Heart right ventricle (tissue), 16 donors: ENCODE measurements at regions not wholly inside any gene's neighbourhood (a gene's known extent, or its start where the extent isn't known, plus 50 kb on each side); places are given as distances from the start of the nearest gene placed in this dataset.
"Not testable (repeated sequence)": the region's sequence is repeated elsewhere in the genome, so short reads cannot be mapped to it uniquely, and the experiment has no call there.

Source experiments
- ATAC-seq, 8 donors: fragments of 200-7000 bp; cut with Tn5 transposase; one replicate each; pipeline ENCODE4 v1.9.1; 2020; ENCODE audit warnings: mild to moderate bottlenecking in 8 of 8, moderate library complexity in 8 of 8, moderate number of reproducible peaks in 1 of 8
- DNase-seq, 2 donors: peaks; one replicate each; pipeline ENCODE4 v3.0.0-alpha.2; 2020
- H3K27ac ChIP-seq, 10 donors: fragments of 200-600 bp; sonication (generic) in 2 of 10; one replicate each; pipeline versions ENCODE4 v1.5.0 to v1.8.0; 2020 to 2022; ENCODE audit warnings: mild to moderate bottlenecking in 3 of 10
- H3K27me3 ChIP-seq, 7 donors: fragments of 200-600 bp; one replicate each; pipeline ENCODE4 v1.8.0; 2021 to 2022; ENCODE audit warnings: mild to moderate bottlenecking in 2 of 7
- H3K36me3 ChIP-seq, 9 donors: fragments of 200-600 bp; sonication (generic) in 1 of 9; one replicate each; pipeline versions ENCODE4 v1.5.0 to v1.8.0; 2020 to 2022; ENCODE audit warnings: mild to moderate bottlenecking in 2 of 9
- H3K4me1 ChIP-seq, 9 donors: fragments of 200-600 bp; sonication (generic) in 1 of 9; one replicate each; pipeline versions ENCODE4 v1.5.0 to v1.8.0; 2020 to 2022; ENCODE audit warnings: mild to moderate bottlenecking in 4 of 9
- H3K4me3 ChIP-seq, 10 donors: fragments of 200-600 bp; sonication (generic) in 2 of 10; one replicate each; pipeline versions ENCODE4 v1.5.0 to v1.8.0; 2020 to 2022; ENCODE audit warnings: mild to moderate bottlenecking in 7 of 10, moderate library complexity in 2 of 10
- H3K9me3 ChIP-seq, 11 donors: fragments of 200-600 bp in 10 of 11; sonication (generic) in 2 of 11; one replicate each; pipeline versions ENCODE4 v1.5.0 to v1.8.0; 2013 to 2022; ENCODE audit warnings: mild to moderate bottlenecking in 2 of 11, control low read depth in 1 of 11, moderate library complexity in 1 of 11
- WGBS, 2 donors: extraction: QIAGEN DNeasy Blood & Tissue Kit; methylation state at CpG; one replicate each; pipeline ENCODE4 v1.1.7; 2013; ENCODE audit warnings: inconsistent platforms in 1 of 2; 5-methylcytosine and 5-hydroxymethylcytosine counted together
- intact Hi-C, 10 donors: fragments of 100-400 bp; cut with DNase I; formaldehyde crosslinking; loops; one replicate each; pipeline versions ENCODE4 v1.11.1 to v1.14.2; 2022
- TF ChIP-seq, protein P1 (sequence below), 9 donors: fragments of 200-600 bp; sonication (generic) in 2 of 9; IDR thresholded peaks; one replicate each; pipeline versions ENCODE4 v1.5.0 to v1.8.0; 2021 to 2022; ENCODE audit warnings: antibody characterized with exemption in 9 of 9, mild to moderate bottlenecking in 5 of 9, moderate library complexity in 1 of 9
- donor health status: Arrhythmogenic right ventricular cardiomyopathy.
- donor health status: ischemic (EF 13 %, LVEDD 7.1; RV severe dilation, severe dysfunction).
- donor health status: healthy with polysubstance abuse.
- donor health status: DM: no; HTN: yes; CAD: no.
- donor health status: DM: no; HTN: no; CAD: no.
- donor health status: ischemic (EF 25% LVEDD 6.9; RV normal size, moderate dysfunction).
- donor health status: ischemic (EF 25% LVEDD 5.7; RV mildly dilated, moderate dysfunction).
- donor health status: healthy.
- donor health status: DM: yes; HTN: yes; CAD: no.
- donor health status: Ischemic cardiomyopathy.
- donor health status: ischemic (EF 35%, LVEDD 5.7; RV mildly dilated, moderate dysfunction).
- donor health status: nonischemic (EF 11% LVEDD 7.7; RV severe dilation, severe dysfunction).
- donor health status: DM: yes; HTN: yes; CAD: no.
- donor health status: PGD.
- donor health status: ischemic (EF 29% LVEDD 5.4; RV normal size, mild dysfunction).
- donor health status: nonischemic (EF 23%, LVEDD 6.1; RV moderate dilation, normal function).

DNA sequence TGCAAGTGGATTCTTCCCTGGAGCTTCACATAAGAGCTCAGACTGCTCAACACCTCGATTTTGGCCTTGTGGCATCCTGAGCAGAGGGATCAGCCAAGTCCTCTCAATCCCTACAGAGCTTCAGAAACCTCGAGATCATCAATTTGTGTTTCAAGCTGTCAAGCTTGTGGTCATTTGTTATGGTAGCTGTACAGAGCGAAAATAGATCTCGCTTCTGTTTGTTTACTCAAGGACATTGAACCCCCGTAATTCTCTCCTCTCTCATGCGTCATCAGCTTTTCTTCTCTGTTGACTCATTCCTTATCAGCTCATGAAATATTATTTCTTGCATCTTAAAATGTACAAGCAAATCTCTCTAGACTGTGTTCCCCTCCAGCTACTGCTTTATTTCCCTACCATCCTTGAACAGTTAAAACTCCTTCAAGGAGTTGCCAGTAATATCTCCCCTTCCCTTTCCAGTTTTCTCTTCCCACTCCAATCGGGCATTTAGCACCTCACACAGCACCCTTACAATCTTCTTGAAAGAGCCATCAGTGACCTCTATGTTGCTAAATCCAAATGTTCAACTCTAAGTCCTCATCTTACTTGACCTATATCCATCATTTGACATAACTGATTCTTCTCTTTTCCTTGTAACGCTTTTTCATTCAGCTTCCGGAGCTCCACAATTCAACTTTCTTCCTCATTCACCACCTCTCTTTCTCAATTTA, 106.2 kb upstream of the FAT1 start:
- Histone ChIP-seq H3K4me3 (no peak overlapping the region), H3K36me3 (no peaks in the 10 kb centered on the region), H3K9me3 (no peaks in the 10 kb centered on the region), H3K27me3 (no peaks in the 10 kb centered on the region), H3K4me1 (no peaks in the 10 kb centered on the region), H3K27ac (peak overlapping the region in 3 of 10 donors; percentile 31 to 41 (median 34))
- TF ChIP-seq, protein P1, sequence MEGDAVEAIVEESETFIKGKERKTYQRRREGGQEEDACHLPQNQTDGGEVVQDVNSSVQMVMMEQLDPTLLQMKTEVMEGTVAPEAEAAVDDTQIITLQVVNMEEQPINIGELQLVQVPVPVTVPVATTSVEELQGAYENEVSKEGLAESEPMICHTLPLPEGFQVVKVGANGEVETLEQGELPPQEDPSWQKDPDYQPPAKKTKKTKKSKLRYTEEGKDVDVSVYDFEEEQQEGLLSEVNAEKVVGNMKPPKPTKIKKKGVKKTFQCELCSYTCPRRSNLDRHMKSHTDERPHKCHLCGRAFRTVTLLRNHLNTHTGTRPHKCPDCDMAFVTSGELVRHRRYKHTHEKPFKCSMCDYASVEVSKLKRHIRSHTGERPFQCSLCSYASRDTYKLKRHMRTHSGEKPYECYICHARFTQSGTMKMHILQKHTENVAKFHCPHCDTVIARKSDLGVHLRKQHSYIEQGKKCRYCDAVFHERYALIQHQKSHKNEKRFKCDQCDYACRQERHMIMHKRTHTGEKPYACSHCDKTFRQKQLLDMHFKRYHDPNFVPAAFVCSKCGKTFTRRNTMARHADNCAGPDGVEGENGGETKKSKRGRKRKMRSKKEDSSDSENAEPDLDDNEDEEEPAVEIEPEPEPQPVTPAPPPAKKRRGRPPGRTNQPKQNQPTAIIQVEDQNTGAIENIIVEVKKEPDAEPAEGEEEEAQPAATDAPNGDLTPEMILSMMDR (IDR thresholded peaks at IDR 0.05): no peak
- intact Hi-C loops: no loop called here
- WGBS, 2 donors: 56 to 64% methylated on average over 9 of the region's 9 CpGs
- DNase-seq: no peak
- peak in 6 of 8 donors; percentile 20 to 81 (median 70) for ATAC-seq

DNA sequence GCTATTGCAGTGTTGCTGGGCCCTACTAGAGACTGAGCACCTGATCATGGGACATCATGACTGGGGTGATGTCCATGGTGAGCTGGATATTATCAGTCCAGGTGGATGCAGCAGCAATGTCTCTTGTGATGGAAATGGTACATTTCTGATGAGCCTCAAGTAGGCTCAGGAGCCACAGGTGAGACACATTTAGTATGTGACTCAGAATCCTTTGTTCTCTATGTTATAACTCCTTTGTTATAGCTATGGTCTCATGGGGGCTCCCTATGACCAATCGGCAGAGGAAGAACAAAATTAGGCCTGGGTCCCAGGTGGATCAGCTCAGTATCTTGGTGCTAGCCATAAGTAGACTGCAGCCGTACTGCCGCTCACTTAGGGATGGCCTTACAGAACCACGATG, 107.9 kb upstream of the FAT1 start:
- H3K27ac ChIP-seq: no peak overlapping the region
- no peak overlapping the region for H3K4me3 ChIP-seq
- 80 to 92% methylated on average over 4 of the region's 4 CpGs for WGBS, 2 donors
- ATAC-seq (no peak), DNase-seq (no peak)
- TF ChIP-seq, protein P1 (IDR thresholded peaks at IDR 0.05): no peak
- no peaks in the 10 kb centered on the region for H3K36me3 ChIP-seq
- H3K4me1 ChIP-seq: no peaks in the 10 kb centered on the region
- H3K9me3 ChIP-seq: no peaks in the 10 kb centered on the region
- intact Hi-C loops: no loop called here
- H3K27me3 ChIP-seq: no peaks in the 10 kb centered on the region

DNA sequence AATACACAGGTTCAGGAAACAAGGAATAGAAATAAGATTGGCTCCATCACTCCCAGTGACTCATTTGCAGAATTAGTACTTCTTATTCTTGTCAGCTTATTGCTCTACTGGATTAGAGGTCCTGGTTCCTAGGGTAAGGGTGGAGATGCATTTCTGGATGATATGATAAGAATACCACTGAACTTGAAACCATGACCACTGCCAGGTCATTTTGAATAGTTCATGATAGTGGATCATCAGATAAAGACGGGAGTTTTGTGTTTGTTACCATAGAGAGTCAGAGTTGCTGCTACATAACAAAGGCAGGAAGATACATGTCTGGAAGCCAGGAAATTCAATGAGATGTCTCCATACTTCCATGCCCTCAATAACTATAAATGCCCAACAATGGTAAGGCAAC, 109.2 kb upstream of the FAT1 start:
- WGBS, 2 donors: 45 to 56% methylated on average over 1 of the region's 1 CpG
- H3K27ac ChIP-seq: no peak overlapping the region
- H3K4me3 ChIP-seq: no peak overlapping the region
- DNase-seq: no peak
- no peaks in the 10 kb centered on the region for H3K36me3 ChIP-seq
- H3K4me1 ChIP-seq: no peaks in the 10 kb centered on the region
- peaks cover 0 to 5% (median 0%) of the 10 kb centered on the region in 11 donors for H3K9me3 ChIP-seq
- ATAC-seq: no peak
- H3K27me3 ChIP-seq: no peaks in the 10 kb centered on the region
- TF ChIP-seq, protein P1 (IDR thresholded peaks at IDR 0.05): no peak
- intact Hi-C loops: no loop called here

DNA sequence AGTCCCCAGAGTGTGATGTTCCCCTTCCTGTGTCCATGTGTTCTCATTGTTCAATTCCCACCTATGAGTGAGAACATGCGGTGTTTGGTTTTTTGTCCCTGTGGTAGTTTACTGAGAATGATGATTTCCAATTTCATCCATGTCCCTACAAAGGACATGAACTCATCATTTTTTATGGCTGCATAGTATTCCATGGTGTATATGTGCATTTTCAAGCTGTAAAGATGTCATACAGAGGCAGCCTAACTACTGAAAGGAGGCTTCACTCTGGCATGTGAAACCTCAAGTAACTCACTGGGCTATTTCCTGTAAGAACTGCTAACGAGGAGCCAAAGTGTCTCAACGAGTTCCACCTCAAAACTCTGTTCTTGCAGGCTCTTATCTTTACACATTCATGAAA, 113.8 kb upstream of the FAT1 start:
- WGBS, 2 donors: 63 to 72% methylated on average over 2 to 3 of the region's 3 CpGs
- H3K27ac ChIP-seq, H3K4me3 ChIP-seq, DNase-seq, intact Hi-C loops, H3K4me1 ChIP-seq, H3K36me3 ChIP-seq, H3K9me3 ChIP-seq, H3K27me3 ChIP-seq, ATAC-seq: not testable (repeated sequence)

DNA sequence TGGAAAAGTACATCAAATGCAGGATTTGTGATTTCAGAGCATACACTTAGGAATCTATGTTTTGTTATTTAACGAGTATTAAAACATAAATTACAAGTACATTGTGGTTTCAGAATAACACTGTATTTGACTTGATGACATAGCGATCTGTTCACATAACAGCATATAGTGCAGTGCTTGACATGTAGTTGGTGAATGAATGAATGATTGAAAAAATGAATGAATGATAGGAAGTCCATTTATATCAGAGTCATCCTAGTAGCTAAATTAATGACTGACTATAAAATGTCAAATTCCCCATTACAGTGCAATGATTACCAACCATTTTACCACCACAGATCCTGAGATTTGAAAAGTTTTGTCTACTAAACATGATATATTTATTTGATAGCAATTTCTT, 114.6 kb upstream of the FAT1 start:
- Histone ChIP-seq H3K36me3 (no peaks in the 10 kb centered on the region), H3K9me3 (peaks cover 0 to 7% (median 0%) of the 10 kb centered on the region in 11 donors), H3K4me1 (peaks cover 0 to under 1% (median 0%) of the 10 kb centered on the region in 9 donors), H3K27ac (no peak overlapping the region), H3K27me3 (no peaks in the 10 kb centered on the region), H3K4me3 (no peak overlapping the region)
- intact Hi-C loops: no loop called here
- 95% methylated on average over 2 of the region's 2 CpGs for WGBS, 2 donors
- ATAC-seq (no peak), DNase-seq (no peak)
- TF ChIP-seq, protein P1 (IDR thresholded peaks at IDR 0.05): no peak
